IMR-90 (cell line): ENCODE measurements at regions not wholly inside any gene's neighbourhood (a gene's known extent, or its start where the extent isn't known, plus 50 kb on each side); places are given as distances from the start of the nearest gene placed in this dataset.

Experiments
- CEBPB ChIP-seq: IDR thresholded peaks from 2 replicates; pipeline ENCODE4 v1.6.1; 2012; ENCODE audit warnings: low read depth, low read length, improper control_type of control experiment
- CHD1 ChIP-seq: IDR thresholded peaks from 2 replicates; pipeline ENCODE4 v1.6.1; 2012; ENCODE audit warnings: low read depth, low read length, improper control_type of control experiment
- CTCF ChIP-seq: conservative IDR thresholded peaks from 2 replicates; pipeline ENCODE4 v1.5.1; 2012; ENCODE audit warnings: mild to moderate bottlenecking, low read depth, low read length, improper control_type of control experiment
- FOS ChIP-seq: fragments of 150-350 bp; IDR thresholded peaks from 2 replicates; pipeline ENCODE4 v1.6.1; 2016; ENCODE audit warnings: low read depth, low read length
- NFE2L2 ChIP-seq: fragments of 150-350 bp; IDR thresholded peaks from 2 replicates; pipeline ENCODE4 v1.6.1; 2016; ENCODE audit warnings: low read depth, mild to moderate bottlenecking, low read length
- POLR2A ChIP-seq: IDR thresholded peaks from 2 replicates; pipeline ENCODE4 v1.6.1; 2012; ENCODE audit warnings: mild to moderate bottlenecking, low read depth, low read length
- RAD21 ChIP-seq: IDR thresholded peaks from 2 replicates; pipeline ENCODE4 v1.6.1; 2012; ENCODE audit warnings: low read length, improper control_type of control experiment

GRCh38 chr18:61741881-61742454 lies 150.8 kb downstream of the RNF152 start:
- TF ChIP-seq POLR2A = no peak
- TF ChIP-seq CEBPB = no peak
- TF ChIP-seq NFE2L2 = no peak
- no peak for TF ChIP-seq CTCF
- TF ChIP-seq RAD21 = no peak
- no peak for TF ChIP-seq CHD1
- no peak for TF ChIP-seq FOS
